ENCODE measurements at regions not wholly inside any gene's neighbourhood (a gene's known extent, or its start where the extent isn't known, plus 50 kb on each side); places are given as distances from the start of the nearest gene placed in this dataset.
"Not testable (repeated sequence)": the region's sequence is repeated elsewhere in the genome, so short reads cannot be mapped to it uniquely, and the experiment has no call there.

DNA sequence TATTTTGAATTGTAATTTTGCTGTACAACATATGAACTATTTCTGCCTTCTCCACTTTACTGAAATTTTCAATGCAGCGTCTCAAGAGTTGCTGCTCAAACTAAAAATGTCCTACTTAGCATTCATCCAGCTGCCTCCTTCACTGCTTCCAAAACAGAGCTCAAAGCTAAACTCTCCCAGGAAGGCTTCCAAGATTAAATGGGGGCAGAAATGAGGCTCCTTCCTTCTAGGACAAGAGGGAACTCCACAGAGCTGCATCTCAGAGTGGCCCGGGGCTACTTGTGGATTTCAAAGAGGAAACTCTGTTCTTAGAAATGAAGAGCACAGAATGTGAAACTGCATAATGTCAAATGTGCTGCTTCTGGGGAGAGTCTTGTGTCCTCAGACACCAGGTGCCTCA lies 295.9 kb upstream of the NCAM1 start:
- Histone ChIP-seq H3K27ac (no peak overlapping the region), H3K27me3 (no peaks in the 10 kb centered on the region), H3K4me3 (no peak overlapping the region), H3K9me3 (no peaks in the 10 kb centered on the region), H3K36me3 (no peaks in the 10 kb centered on the region), H3K4me1 (ENCODE audit: insufficient read depth) (no peaks in the 10 kb centered on the region)
- TF ChIP-seq EP300 (IDR thresholded peaks at IDR 0.05) (no peak), POLR2A (IDR thresholded peaks at IDR 0.05) (no peak)
- TF ChIP-seq, protein P1, sequence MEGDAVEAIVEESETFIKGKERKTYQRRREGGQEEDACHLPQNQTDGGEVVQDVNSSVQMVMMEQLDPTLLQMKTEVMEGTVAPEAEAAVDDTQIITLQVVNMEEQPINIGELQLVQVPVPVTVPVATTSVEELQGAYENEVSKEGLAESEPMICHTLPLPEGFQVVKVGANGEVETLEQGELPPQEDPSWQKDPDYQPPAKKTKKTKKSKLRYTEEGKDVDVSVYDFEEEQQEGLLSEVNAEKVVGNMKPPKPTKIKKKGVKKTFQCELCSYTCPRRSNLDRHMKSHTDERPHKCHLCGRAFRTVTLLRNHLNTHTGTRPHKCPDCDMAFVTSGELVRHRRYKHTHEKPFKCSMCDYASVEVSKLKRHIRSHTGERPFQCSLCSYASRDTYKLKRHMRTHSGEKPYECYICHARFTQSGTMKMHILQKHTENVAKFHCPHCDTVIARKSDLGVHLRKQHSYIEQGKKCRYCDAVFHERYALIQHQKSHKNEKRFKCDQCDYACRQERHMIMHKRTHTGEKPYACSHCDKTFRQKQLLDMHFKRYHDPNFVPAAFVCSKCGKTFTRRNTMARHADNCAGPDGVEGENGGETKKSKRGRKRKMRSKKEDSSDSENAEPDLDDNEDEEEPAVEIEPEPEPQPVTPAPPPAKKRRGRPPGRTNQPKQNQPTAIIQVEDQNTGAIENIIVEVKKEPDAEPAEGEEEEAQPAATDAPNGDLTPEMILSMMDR (IDR thresholded peaks at IDR 0.05) = no peak
- DNase-seq = no peak
- 80 to 95% (median 81%) methylated on average over 2 of the region's 2 CpGs for WGBS, 3 donors
- intact Hi-C loops (cut with DNase I) = no loop called here

DNA sequence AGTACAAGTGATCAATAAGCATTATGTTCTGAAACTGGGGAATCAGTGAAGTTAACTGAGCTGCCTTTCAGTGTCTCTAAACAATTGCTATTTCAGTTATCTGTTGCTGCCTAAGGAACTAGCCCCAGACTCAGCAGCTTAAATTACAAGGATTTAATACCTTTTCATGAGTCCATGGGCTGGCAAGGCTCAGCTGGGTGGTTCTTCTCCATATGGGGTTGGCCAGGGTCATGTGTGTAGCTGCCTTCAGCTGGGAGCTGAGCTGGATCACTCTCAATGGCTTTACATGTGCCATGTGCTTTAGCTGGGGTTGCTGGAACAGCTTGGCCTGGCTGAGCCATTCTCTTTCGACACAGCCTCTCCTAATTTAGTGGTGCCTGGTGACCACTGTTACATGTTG lies 295.0 kb upstream of the NCAM1 start:
- intact Hi-C loops (cut with DNase I) = no loop called here
- Histone ChIP-seq H3K4me1 (ENCODE audit: insufficient read depth) (no peaks in the 10 kb centered on the region), H3K9me3 (no peaks in the 10 kb centered on the region), H3K36me3 (no peaks in the 10 kb centered on the region), H3K4me3 (no peak overlapping the region), H3K27ac (no peak overlapping the region), H3K27me3 (no peaks in the 10 kb centered on the region)
- no peak for TF ChIP-seq EP300 (IDR thresholded peaks at IDR 0.05)
- 91 to 100% (median 100%) methylated on average over 1 of the region's 1 CpG for WGBS, 3 donors
- DNase-seq = no peak

DNA sequence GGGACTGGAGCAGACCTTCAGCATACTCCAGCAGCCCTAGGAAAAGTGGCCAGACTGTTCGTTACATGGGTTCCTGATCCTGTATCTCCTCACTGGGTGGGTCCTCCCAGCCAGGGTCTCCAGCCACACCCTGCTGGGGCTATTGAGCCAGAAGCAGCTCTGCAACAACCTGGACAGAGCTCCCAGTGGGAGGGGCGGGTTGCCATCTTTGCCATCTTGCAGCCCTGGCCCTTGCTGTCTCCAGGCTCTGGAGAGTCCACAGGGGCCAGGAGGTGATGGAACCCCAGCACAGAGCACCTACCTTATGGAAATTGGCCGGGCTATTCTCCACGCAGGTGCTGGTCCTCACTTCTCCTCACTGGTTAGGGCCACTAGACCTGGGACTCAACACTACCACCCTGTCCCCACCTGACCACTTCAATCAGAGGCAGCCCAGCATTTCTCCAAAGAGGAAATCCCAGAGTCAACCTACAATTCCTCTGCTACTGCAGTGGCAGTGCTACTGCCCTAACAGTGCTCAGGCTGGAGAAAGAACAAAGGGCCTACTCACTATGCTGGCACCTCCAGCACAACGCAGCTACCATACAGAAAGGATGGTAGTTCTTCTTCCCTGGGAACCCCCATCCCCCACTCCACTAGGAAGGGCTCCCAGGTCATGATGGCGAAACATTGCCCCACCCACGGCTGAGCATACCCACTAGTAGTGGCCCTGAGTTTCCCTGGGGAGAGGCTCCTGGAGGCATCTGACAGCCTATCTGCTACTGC lies 290.2 kb upstream of the NCAM1 start:
- no peak for DNase-seq
- Histone ChIP-seq H3K4me3 (no peak overlapping the region), H3K4me1 (ENCODE audit: insufficient read depth) (no peaks in the 10 kb centered on the region), H3K36me3 (no peaks in the 10 kb centered on the region), H3K27ac (no peak overlapping the region), H3K27me3 (no peaks in the 10 kb centered on the region), H3K9me3 (no peaks in the 10 kb centered on the region)
- TF ChIP-seq POLR2A (IDR thresholded peaks at IDR 0.05) (no peak), EP300 (IDR thresholded peaks at IDR 0.05) (no peak)
- TF ChIP-seq, protein P1 (IDR thresholded peaks at IDR 0.05) = no peak
- intact Hi-C loops (cut with DNase I) = no loop called here
- WGBS, 3 donors = 78 to 95% (median 79%) methylated on average over 6 to 7 of the region's 7 CpGs

DNA sequence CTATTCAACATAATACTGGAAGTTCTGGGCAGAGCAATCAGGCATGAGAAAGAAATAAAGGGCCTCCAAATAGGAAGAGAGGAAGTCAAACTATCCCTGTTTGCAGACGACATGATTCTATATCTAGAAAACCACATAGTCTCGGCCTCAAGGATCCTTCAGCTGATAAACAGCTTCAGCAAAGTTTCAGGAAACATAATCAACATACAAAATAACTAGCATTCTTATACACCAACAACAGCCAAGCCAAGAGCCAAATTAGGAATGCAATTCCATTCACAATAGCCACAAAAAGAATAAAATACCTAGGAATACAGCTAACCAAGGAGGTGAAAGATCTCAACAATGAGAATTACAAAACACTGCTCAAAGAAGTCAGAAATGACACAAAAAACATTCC lies 287.8 kb upstream of the NCAM1 start:
- H3K4me3 ChIP-seq; H3K4me1 ChIP-seq (ENCODE audit: insufficient read depth); H3K36me3 ChIP-seq; H3K27me3 ChIP-seq; H3K27ac ChIP-seq; H3K9me3 ChIP-seq; intact Hi-C loops (cut with DNase I); DNase-seq: not testable (repeated sequence)
- WGBS, 3 donors = 50 to 55% (median 50%) methylated on average over 2 of the region's 2 CpGs

DNA sequence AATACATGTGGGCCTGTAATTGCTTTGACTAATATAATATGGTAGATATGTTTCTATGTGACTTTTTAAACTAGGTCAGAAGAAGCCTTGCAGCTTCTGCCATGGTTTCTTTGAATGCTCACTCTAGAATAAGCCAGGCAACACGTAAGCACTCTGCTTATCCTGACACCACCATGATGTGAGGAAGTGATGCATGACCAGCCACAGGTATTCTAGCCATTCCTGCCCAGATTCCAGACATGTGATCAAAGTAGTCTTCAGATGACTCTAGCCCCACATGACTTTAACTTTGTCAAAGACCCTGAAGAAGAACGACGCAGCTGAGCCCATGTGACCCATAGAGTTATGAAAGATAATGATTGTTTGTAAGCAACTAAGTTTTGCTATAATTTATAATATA lies 276.1 kb upstream of the NCAM1 start:
- Histone ChIP-seq H3K4me1 (ENCODE audit: insufficient read depth) (no peaks in the 10 kb centered on the region), H3K4me3 (no peak overlapping the region), H3K27ac (no peak overlapping the region), H3K36me3 (no peaks in the 10 kb centered on the region), H3K9me3 (no peaks in the 10 kb centered on the region), H3K27me3 (no peaks in the 10 kb centered on the region)
- 51 to 96% (median 56%) methylated on average over 3 of the region's 3 CpGs for WGBS, 3 donors
- no peak for DNase-seq
- intact Hi-C loops (cut with DNase I) = no loop called here
- TF ChIP-seq, protein P1 (IDR thresholded peaks at IDR 0.05) = no peak
- TF ChIP-seq EP300 (IDR thresholded peaks at IDR 0.05) (no peak), POLR2A (IDR thresholded peaks at IDR 0.05) (no peak)

All from ovary (tissue), 7 donors.